ENCODE measurements at regions not wholly inside any gene's neighbourhood (a gene's known extent, or its start where the extent isn't known, plus 50 kb on each side); places are given as distances from the start of the nearest gene placed in this dataset.

- DNase-seq, result no peak
These were observed 152.4 kb upstream of the NCK2 start for GRCh38 chr2:105592288-105592687.

GRCh38 chr2:105590780-105591660, 153.7 kb upstream of the NCK2 start:
- DNase-seq, result no peak

- DNase-seq, result no peak
These were observed 156.1 kb upstream of the NCK2 start for GRCh38 chr2:105588581-105588980.

GRCh38 chr2:105587637-105588036, 157.1 kb upstream of the NCK2 start:
- no peak for DNase-seq

- DNase-seq, result no peak
These were observed 160.2 kb upstream of the NCK2 start for GRCh38 chr2:105584435-105585010.

- no peak for DNase-seq
These were observed 161.6 kb upstream of the NCK2 start for GRCh38 chr2:105582952-105583660.

GRCh38 chr2:105581555-105581944, 163.2 kb upstream of the NCK2 start:
- no peak for DNase-seq

- peak; percentile 22 for DNase-seq
These were observed 163.7 kb upstream of the NCK2 start for GRCh38 chr2:105580870-105581554.

GRCh38 chr2:105580216-105580615, 164.5 kb upstream of the NCK2 start:
- DNase-seq, result no peak

- no peak for DNase-seq
These were observed 166.5 kb upstream of the NCK2 start for GRCh38 chr2:105578166-105578565.

GRCh38 chr2:105577762-105578161, 166.9 kb upstream of the NCK2 start:
- DNase-seq, result no peak

- peak; percentile 35 for DNase-seq
These were observed 168.1 kb upstream of the NCK2 start for GRCh38 chr2:105576440-105577241.

GRCh38 chr2:105576050-105576439, 168.7 kb upstream of the NCK2 start:
- DNase-seq, result no peak

- no peak for DNase-seq
These were observed 169.2 kb upstream of the NCK2 start for GRCh38 chr2:105575499-105576025.

GRCh38 chr2:105574796-105575344, 169.8 kb upstream of the NCK2 start:
- no peak for DNase-seq

- no peak for DNase-seq
These were observed 170.6 kb upstream of the NCK2 start for GRCh38 chr2:105573910-105574655.

GRCh38 chr2:105573490-105573889, 171.2 kb upstream of the NCK2 start:
- no peak for DNase-seq

- DNase-seq, result no peak
These were observed 172.7 kb upstream of the FHL2 start for GRCh38 chr2:105571445-105571987.

- DNase-seq, result no peak
These were observed 171.9 kb upstream of the FHL2 start for GRCh38 chr2:105570757-105571156.

- DNase-seq, result no peak
These were observed 171.5 kb upstream of the FHL2 start for GRCh38 chr2:105570326-105570725.
